GM20431 (cell line): ENCODE measurements at regions not wholly inside any gene's neighbourhood (a gene's known extent, or its start where the extent isn't known, plus 50 kb on each side); places are given as distances from the start of the nearest gene placed in this dataset.

Experiments
- in situ Hi-C: fragments of 300-500 bp; cut with MseI, MboI; formaldehyde crosslinking; loops from one replicate; pipeline ENCODE4 v1.15.0; 2020; ENCODE audit warnings: low sequenced_read_pairs; ENCODE audit not compliant: unreplicated experiment

DNA sequence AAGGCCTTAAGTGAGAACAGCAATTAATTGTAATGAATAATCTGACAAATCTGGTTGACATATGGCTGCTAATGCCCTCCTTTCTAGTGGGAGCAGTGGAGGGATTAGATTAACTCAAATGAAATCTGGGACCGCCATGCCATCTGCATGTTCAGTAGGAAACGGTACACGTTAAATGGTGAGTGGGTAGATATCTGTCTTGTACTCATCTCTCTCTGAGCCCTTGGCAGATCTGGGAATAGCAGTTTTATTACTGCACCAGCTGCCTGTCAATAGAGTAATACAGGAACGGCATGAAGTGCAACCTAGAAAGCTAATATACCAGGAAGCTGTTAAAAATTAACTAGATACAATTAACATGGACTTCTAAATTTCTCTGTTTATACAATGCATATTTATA lies 258.8 kb downstream of the GPD2 start:
- in situ Hi-C loops = no loop called here

DNA sequence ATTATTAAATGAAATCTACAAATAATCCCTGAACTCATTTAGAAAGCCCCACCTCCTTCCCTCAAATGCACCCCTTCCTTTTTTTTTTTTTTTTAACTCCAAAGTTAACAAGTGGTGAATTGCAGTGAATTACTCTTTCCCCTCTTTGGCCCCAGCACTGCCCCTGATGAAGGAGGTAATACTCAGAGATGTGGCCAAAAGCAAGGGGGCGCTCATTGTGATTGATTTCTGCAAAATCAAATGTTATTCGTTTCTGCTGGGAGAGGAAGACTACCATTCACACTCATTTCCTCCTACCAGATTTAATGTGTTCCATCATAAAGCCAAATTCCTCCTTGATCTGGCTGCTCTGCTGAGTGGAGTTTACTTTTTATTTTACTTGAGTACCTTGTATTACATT lies 259.4 kb downstream of the GPD2 start:
- in situ Hi-C loops = no loop called here

DNA sequence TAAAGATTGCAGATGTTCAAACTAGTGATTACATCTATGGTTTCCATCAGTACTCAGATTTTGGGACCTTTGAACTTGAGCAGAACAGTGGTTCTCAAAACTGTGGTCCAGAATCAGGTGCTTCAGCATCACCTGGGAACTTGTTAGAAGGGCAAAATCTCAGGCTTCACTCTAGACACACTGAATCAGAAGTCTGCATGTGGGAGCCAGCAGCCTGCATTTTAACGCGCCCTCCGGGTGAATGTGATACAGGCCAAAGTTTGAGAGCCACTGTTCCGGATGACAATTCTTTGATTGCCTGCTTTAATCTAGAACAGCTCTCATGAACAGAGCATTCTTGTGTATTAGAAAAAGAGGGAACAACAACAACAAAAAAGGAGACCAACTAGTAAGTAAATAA lies 261.7 kb downstream of the GPD2 start:
- in situ Hi-C loops = no loop called here

DNA sequence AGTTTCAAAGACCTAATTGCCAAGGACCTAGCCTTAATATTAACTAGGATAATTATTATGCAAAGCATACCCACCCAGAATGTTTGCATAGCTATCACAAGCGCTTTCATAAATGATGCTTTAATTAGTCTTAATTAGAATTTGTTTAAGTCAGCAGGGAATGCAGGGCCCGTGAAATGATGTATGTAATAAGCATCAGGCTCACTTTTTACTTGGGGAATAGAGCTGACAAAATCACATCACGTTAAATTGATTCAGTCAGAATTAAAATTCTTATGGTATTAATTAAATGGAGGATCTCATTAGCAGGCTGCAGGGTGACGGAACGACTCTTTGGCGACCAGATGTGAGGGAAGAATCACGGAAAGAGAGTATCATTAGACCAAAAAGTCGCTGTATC lies 264.5 kb downstream of the GPD2 start:
- in situ Hi-C loops = no loop called here

DNA sequence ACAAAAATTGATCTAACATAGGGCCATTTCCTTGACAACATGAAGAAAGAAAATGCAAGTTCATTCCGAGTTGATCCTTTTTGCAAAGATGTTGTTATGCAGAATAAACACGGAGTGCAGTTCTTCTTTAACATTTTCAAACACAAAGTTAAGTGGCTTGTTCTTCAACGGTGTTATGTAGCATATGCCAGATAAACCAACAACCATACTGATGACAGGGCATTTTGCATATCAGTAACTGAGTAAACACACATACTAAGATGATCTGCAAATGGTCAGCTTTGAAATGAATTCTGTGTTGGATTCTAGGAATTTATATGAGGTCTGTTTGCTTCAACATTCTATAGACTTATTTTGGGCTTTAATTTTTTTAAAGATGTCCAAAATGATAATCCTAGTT lies 266.4 kb downstream of the GPD2 start:
- in situ Hi-C loops = no loop called here

DNA sequence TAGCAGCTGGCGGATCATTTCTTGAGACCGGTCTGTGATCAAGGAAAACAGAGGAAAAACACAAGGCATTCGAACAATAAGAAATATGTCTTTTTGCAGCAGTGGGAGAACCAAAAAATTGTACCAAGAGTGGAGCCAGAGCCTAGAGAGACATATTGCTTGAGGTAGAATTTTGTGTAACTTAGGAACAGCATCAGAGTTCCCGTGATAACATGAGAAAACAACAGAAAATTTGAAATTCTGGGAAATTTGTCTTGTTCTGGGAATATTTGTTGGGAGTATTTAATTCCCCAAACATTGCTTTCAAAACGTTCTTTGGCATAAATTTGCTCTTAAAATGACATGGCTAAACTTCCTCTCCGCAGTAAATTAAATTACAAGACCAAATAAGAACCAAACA lies 267.5 kb downstream of the GPD2 start:
- in situ Hi-C loops = no loop called here

DNA sequence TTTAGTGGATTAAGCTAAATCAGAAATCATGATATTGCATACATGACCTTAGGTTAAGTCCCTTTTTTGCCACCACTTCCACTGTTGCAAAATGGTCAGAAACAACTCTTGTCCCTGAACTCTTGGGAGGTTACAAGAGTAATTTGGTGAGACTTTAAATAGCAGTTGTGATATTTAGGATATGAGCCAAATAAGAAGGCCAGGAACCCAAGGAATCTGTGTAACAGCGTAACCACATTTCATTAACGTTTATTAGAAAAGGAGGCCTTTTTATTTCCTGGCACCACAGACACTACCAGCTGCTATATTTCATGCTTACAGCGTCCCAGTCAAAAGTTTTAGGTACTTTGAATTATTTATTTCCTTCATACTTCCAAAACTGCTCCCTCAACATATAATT lies 268.0 kb downstream of the GPD2 start:
- in situ Hi-C loops = no loop called here

DNA sequence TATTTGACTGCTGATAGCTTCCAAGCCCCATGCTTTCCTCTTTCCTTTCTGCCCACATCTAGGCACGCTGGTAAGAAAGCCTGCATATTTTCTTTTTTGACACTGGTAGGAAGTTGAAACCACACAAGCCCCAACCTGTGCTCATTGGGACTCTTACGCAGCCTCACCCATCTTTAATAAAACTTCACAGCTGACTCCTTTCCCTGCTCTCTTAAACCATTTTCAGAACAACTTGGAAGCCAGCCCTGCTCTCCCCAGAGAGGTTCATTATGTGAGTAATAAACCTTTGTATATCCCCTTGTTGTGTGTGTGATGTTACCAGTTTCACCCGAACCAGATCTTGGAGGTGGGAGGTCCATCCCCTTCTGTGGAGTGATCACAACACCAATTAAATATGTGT lies 268.4 kb downstream of the GPD2 start:
- in situ Hi-C loops = no loop called here

DNA sequence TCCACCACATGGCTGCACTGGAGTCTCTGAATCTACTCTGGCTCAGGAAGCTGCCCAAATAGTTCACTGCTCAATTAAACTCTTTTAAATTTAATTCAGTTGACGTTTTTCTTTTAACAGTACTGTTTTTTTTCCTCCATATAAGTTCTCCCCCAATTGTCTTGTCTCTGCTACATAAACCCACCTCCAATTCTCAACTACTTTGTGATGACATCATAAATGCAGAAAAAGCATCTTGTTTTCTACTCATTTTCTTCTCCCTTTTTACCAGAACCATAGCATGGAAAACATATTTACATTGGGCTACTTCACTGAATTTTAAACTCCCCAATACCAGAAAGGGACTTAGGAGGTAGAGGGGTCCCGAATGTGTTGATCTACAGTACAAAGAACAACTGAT lies 270.4 kb downstream of the GPD2 start:
- in situ Hi-C loops = no loop called here

DNA sequence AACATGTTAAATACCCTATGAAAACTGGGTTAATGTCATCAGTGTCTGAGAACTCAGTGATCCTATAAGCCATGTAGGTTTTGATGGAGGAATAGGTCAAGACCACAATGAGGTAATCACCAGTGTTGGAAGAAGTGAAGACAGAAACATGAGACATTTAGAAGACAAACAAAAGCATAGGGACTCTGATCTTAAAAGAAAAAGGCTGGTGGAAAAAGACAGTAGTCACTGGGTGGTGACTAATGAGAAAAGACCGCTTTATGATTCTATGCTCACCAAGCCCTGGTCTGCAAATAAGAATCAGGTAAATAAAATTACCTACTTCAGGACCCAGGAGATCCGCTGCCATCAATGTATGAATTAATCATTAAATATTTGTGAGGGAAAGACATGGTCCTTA lies 271.9 kb downstream of the GPD2 start:
- in situ Hi-C loops = no loop called here

DNA sequence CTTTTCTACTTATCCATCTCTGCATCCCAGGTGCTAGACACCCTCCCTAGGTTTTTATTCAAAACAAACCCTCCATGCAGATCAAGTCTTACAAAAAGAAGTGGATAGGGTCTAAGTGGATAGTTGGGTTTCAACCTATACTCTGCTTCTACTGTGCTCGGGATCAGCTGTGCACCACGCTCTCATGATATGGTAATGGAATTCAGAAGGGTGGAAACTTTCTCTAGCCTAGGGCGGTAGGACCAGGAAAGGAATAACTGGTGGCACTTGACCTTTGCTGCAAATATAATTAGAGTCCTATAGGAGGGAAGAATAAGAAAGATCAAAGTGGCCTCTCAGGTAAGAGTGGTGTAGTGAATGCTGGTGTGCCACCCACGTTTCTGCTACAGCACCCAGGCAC lies 272.9 kb downstream of the GPD2 start:
- in situ Hi-C loops = no loop called here

DNA sequence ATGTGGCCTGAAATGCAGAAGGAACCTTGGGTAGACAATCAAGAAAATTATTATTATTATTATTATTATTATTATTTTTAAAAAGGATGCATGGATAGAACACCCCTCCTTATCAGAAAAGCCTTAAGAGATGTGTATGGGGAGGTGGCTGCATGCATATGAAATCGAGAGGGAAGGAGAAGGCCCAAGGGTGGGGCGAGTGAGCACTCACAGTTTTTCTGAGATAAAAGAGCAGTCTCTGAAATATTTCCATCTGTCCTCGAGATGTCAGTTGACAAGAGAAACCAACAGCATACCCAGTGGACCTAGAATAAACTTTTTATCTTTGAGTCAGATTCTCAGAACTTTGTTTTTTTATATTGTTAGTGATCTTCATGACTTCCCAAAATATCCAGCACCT lies 282.9 kb downstream of the GPD2 start:
- in situ Hi-C loops = no loop called here

DNA sequence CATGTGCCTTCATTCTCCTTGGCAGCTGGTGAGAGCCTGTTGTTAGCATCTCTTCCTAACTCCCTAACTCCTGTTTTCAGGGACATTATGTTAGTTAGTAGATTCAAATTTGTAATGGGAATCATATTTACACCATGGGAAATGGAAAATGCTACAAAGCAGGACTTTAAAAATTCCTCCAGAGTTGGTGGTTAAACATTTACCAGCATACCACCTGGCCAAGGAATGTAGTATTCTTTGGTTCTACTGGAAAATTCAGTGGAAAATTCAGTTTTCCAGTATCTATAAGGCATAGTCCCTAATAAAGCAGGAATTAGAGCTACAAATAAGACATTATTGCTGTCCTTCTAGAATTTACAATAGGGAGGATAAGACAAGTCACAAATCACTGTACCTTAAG lies 291.7 kb downstream of the GPD2 start:
- in situ Hi-C loops = no loop called here

DNA sequence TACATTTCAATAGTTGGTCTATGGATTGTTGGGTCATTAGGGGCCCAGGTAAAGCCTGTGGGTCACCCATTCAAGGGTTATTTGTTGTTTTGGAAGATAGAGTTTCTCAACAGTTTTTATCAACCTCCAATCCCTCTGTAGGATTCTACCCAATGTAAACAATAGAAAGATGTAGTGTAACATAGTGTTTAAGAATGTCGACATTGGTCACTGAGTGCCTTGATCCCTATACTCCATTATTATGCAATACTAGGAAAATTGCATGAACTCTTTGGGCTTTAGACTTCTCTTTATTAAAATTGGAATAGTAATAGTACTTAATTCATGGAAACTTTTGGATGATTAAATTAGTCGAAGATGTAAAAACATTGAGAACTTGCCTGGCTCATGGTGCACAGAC lies 292.1 kb downstream of the GPD2 start:
- in situ Hi-C loops = no loop called here

DNA sequence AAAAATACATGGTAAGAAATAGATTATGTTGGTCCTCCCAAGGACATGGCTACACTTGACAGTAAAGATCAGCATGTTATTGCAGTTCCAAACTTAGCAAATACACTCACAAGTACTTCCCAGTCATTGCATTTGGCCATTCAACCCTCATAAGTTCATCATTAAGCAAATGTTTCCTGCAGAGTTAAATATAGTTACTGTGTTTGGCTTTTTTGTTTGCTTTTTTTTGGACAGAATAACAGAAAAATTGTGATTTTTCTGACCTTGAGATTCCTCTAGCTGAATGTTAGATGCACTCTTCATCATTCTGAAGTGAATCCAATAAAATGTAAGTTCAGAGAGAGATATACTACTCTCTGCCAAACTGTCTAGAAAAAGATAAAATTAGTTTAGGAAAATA lies 295.3 kb downstream of the GPD2 start:
- in situ Hi-C loops = no loop called here

DNA sequence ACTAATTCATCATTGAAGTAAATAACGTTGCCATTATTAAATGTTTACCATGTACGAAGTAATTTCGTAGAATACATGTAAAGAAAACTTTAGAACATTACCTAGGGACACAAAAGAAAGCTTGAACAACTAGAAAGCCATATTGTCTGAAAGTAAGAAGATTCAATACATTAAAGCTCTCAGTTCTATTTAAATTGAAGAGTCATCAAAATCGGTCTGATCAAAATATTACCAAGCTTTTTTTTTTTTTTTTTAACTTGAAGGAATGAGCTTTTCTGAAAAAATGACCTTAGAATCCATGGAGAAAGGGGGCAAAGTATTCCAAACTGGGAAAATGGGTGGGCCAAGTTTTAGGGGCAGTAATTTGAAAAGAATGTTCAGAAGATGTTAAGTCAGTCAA lies 300.8 kb downstream of the GPD2 start:
- in situ Hi-C loops = no loop called here

DNA sequence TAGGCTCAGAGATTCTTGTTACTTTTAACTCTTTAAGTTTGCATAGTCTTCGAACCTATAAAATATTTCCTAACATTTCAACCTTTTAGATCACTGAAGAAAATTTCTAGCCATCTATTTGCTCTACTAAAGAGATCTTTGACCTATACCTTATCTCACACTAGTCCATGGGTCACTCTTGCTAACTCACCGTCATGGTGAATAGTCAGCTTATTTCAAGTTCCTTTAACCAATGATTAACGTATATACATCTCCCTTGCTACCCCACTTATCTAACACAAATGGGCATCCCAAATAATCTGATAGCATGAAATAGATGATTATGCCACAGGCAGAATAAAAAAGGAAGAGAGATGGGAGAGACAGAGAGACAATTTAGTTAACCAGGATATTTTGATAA lies 303.1 kb downstream of the GPD2 start:
- in situ Hi-C loops = no loop called here

DNA sequence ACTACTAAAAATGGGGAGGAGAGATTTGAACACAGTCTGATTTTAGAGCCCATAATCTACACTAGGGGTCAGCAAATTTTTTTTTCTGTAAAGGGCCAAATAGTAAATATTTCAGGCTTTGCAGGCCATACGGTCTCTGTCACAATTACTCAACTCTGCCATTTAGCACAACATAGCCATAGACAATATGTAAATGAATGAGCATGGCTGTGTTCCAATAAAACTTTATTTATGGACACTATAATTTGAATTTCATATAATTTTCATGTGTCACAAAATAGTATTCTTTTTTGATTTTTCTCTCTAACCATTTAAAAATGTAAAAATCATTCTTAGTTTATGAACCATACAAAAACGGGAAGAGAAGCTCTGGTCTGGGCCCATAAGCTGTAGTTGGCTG lies 309.4 kb downstream of the GPD2 start:
- in situ Hi-C loops = no loop called here

DNA sequence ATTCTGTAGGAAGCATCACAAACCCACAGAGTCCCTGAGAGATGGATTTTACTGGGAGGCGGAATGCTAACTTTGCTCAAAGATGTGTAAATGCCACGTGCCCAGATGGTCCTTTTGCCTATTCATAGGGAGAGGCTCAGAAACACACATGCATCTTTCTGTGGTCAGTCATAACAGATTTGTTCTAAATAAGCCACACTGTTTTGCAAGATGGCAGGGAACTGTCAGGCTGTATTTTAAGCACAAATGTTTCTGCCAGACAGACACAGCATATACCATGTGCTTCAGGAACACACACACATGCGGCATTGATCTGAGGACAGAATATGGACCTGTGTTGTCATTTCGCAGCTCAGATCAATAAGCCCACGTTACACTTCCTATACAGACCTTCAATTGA lies 312.0 kb downstream of the GPD2 start:
- in situ Hi-C loops = no loop called here

DNA sequence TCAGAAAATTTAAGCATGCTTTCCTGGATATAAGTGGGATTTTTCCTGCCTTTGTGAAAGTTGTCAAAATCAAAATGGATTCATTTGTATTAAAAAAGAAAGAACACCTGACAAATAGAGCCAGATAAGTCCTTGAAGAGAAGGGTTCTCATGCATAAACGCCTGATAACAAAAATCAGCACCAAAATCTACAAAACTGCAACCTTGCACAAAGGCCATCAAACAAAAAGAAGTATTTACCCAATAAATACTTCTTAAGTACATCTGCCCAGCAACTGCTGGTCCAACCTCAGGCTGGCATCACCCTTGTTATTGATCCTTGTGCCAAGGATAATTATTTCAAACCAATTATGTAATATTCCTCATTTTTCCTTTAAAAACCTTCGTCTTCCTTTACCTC lies 315.9 kb downstream of the GPD2 start:
- in situ Hi-C loops = no loop called here

DNA sequence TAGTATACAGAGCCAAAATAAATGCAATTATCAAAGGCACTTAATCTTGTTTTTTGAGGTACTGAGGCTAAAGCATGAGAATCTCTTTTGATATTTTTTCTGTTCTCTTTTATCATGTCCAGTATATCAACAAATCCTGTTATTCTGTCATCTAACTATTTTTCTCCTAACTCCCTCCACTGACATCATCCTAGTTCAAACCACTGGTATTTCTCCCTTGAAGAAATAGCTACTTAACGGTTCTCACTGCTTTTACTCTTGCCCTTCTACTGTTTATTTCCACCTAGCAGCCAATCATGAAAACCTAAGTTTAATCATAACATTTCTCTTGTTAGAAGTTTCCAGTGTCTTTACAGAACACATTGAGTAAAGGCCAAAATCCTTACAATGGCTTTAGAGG lies 317.6 kb downstream of the GPD2 start:
- in situ Hi-C loops = no loop called here

DNA sequence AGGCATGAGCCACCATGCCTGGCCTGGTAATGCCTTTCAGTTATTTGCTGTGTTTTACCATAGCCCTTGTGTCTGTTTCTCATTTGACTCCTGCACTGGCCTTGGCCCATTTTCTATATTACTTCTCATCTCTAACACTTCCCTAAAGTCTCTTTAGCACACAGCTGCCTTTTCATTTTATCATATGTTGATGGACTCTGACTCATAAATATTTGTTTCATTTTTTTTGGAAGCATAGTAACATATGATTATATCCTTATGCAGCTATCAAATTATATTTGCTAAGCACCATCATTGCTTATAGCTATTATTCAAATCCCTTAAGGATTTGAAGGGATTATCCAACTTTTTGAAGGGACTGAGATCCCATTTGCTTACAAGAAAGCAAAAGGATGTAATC lies 320.3 kb downstream of the GPD2 start:
- in situ Hi-C loops = no loop called here

DNA sequence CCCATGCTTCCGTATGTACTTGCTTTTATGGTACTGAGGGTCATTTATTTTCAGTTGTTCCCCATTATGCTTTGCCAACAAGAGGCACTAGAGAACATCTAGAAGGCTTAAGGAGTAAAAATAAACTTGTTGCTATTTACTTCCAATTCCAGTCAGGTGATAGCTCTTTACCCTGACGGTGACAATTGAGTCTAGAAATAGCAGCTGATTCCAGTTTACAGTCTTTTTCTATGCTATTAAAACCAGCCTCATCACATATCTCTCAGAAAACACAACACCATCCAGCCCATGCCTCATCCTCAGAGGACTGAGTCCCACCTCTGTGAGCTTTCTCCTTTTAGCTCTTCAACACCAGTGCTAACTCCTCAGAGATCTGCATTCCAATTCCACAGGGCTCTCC lies 327.0 kb downstream of the GPD2 start:
- in situ Hi-C loops = no loop called here
